GM21576 (cell line): ENCODE measurements at regions not wholly inside any gene's neighbourhood (a gene's known extent, or its start where the extent isn't known, plus 50 kb on each side); places are given as distances from the start of the nearest gene placed in this dataset.
"Not testable (repeated sequence)": the region's sequence is repeated elsewhere in the genome, so short reads cannot be mapped to it uniquely, and the experiment has no call there.

Source experiments
- ATAC-seq: cut with Tn5 transposase; IDR thresholded peaks from one replicate; pipeline ENCODE4 v1.9.1; 2021; ENCODE audit warnings: mild to moderate bottlenecking, moderate library complexity; ENCODE audit not compliant: unreplicated experiment

DNA sequence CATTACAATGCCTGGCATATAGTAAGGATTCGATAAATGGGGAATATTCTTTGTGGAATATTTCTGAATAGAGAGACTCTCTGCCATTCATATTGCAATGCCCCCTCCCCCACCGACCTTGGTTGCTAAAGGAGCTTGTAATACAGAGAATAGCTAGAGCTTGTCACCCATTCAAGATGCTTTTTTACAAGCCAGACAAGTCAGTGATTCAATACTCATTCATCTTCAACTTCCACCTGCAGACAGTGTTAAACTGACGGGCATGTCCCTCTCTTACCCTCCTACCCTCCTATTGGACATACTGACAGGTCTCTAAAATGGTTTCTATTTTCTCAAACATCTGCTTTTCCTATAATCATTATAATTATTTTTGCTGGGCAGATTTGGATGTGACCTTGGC lies 257.4 kb downstream of the KCNJ2 start:
- no peak for ATAC-seq

- ATAC-seq, result no peak
Measured at GRCh38 chr17:70434536-70435490, 265.5 kb downstream of the KCNJ2 start.

DNA sequence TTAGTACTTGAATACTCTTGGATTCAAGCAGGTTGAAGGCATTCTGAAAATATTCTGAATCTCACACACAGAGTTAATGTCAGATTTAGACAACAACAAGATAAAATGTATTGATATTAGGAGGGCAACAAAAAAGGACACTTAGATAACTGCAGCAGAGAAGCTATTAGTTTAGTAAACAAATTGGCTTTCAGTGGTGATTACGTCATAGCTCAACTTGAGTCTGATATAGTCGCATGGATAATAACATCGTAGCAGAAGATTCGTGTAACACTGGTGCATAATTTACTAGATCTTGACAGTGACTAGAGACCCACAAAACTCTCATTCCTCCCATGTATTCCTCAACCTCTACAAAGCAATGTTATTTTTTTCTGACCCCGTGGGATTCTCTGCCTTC lies 268.3 kb downstream of the KCNJ2 start:
- no peak for ATAC-seq

DNA sequence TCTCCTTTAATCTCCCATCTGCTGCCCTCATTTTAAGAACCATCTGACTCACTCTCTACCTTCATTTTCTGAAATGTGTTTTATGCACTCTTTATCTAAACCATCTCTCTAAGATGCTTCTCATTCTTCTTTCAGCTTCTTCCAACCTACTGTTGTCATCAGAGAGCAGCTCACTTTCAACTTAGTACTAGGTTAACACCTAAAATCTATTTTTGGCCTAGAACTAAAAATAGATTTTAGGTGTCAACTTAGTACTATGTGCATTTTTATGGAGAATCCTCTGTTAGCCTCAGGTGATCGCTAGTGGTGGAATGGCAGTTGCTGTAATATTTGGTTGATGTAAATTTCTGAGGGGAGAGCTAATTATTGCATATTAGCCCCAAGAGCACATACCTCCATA lies 277.1 kb downstream of the KCNJ2 start:
- no peak for ATAC-seq

DNA sequence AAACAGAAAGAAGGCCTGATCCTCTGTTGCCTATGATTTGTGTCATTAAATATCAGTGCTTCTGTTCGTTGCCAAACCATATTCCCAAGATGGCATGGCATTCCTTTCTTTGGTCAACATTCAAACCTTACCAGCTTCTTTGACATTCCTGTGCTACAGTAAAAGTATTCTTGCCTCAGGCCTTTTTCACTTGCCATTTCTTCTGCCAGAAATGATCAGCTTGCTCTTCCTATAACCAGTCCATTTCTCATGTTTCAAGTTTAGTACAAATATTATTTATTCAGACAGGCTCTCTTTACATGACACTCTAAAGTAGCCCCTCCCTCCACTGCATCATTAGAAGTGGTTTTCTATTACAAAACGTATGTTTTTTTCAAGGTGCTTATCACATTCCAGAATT lies 278.3 kb downstream of the KCNJ2 start:
- no peak for ATAC-seq

DNA sequence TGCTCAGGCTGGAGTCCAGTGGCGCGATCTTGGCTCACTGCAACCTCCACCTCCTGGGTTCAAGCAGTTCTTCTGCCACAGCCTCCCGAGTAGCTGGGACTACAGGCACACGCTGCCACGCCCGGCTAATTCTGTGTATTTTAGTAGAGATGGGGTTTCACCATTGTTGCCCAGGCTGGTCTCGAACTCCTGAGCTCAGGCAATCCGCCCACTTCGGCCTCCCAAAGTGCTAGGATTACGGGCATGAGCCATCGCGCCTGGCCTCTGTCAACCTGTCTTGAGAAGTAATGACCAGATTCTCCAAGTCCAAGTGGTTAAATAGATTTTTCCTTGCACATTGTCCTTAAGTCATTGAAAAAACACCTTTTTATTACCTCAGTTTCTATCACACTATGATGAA lies 283.7 kb downstream of the KCNJ2 start:
- not testable (repeated sequence) for ATAC-seq

DNA sequence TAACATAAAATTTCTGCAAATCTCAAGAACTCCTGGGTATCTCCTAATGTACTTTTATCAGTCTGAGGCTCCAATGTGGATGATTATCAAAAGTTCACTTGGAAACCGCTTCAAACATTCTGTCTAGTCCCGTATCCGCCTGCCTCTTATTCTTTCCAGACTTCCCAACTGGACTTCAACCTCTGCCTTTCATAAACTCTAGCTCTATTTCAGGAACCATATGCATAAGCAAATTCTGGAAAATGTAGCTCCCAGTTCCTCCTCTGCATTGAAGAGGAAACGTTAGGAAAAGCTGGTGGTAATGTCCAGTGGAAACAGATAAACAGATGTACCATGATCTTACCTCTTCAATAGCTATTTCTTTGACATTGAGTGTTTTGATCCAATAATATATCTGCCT lies 285.0 kb downstream of the KCNJ2 start:
- ATAC-seq, result no peak

- ATAC-seq, result no peak
Measured at GRCh38 chr17:70454908-70455307, 285.6 kb downstream of the KCNJ2 start.

- no peak for ATAC-seq
Measured at GRCh38 chr17:70464995-70465394, 295.7 kb downstream of the KCNJ2 start.

DNA sequence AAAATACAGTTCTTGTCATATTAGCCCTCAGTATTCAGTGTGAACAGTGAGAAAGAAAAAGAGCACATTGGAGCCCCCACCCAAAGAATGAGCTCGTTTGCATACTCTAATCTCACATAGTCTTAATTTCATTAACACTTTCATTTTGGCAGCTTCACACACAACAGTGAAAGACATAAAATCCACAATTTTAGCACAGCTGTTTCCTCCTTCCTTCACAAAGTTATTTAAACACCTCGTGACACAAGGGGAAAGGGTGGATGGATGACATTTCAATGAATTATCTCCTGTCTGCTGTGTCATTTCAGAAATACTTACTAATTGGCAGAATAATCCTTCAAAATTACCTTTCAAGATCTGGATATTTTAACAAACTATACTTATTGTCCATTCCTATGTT lies 299.3 kb downstream of the KCNJ2 start:
- ATAC-seq, result no peak

DNA sequence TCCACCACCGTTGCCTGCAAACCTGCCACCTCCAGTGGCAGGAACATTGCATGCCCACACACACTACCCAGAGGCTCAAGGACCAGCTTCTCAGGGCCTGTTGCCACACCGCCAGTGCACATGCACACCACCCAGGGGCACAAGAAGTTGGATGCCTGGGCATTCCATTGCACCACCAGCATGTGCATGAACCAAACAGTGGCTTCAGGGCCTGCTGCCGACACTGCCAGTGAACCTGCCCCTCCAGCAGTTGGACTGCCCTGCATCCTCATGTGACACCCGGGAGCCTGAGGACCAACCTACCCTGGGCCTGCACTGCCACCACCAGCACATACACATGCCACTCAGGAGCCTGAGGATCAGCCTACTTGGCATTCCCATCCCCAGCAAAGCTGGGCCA lies 303.7 kb downstream of the KCNJ2 start:
- ATAC-seq, result no peak

- ATAC-seq, result no peak
Measured at GRCh38 chr17:70476368-70476767, 307.0 kb downstream of the KCNJ2 start.

DNA sequence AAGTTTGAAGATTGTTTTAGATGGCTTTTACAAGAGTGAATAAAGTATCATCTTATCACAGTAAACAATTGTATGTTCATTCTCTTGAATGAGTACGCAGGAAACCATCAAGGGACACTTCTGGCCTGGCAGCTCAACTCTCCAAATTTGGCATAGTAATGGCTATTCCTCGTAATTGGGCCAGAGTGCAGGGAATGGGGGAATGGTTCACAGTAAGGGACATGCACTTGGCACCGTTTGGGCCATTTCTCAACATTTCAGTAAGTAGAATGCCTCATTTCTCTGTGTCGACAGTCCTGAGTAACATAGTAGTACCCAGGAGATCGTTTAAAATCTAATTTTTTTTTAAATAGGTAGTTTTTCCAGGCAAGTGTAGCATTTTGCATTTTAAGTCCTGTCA lies 309.6 kb downstream of the KCNJ2 start:
- ATAC-seq, result no peak

DNA sequence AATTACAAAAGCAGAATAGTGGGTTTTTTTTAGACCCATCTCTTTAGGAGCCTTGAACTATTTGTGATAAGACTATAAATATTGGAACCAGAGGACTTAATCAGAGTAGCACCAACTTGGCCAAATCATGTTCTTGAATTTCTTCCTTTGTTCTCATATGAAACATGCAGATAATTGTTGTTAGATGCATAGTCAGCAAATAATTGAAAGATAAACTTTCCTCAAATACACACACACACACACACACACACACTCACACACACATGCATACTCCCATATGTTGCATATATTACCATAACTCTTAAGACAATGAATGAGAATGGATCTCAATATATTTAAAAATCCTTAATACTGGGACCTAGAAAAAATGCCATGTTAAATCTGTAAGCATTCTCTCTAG lies 310.4 kb downstream of the KCNJ2 start:
- no peak for ATAC-seq

DNA sequence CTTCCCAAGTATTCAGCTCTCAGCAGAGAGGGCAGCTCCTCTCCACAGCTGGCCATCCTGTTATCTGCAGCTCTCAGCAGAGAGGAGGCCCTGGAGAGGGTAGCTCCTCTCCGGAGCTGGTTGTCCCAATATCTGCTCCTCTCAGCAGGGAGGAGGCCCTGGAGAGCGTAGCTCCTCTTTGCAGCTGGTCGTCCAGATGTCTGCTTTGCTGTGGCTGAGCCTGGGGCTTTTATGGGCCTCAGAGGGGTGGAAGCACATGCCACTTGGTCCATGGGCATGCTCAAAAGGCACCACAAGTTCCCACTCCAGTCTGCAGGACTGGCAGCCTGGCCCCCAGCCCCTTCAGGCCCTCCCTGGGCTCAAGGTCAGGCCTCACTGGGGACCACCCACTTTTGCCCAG lies 314.3 kb downstream of the KCNJ2 start:
- no peak for ATAC-seq

- no peak for ATAC-seq
Measured at GRCh38 chr17:70484050-70484449, 314.7 kb downstream of the KCNJ2 start.

DNA sequence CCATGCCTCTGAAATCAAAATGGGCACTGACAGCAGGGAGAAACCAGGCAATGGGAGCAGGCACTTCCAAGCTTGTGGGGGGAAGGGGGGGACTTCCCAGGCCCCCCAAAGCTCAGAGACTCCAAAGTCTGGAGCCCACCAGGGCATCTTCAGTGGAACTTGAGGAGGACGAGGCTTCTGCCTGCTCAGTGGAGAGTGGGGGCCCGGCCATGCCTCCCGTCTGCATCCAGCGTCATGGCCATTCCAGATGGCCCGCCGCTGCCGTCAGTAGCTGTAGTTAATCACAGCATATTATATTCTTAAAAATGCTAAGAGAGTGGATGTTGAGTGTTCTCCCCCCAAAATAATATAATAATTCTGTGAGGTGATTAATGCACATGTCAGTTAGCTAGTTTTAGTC lies 315.2 kb downstream of the KCNJ2 start:
- ATAC-seq, result no peak

DNA sequence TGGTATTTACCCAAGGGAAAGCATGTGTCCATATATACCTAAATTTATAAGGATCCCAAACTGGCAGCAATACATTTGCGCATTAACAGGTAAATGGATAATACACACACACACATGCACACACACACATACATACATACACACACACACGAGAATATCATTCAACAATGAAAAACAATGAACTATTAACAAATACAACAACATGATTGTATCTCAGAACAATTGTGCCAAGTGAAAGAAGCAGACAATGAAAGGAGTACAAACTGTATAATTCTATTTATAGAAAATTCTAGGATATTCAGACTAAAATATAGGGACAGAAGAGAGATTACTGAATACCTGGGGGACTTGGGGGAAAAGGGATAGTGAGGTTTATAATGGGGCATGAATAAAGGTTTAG lies 323.0 kb downstream of the KCNJ2 start:
- ATAC-seq, result no peak

DNA sequence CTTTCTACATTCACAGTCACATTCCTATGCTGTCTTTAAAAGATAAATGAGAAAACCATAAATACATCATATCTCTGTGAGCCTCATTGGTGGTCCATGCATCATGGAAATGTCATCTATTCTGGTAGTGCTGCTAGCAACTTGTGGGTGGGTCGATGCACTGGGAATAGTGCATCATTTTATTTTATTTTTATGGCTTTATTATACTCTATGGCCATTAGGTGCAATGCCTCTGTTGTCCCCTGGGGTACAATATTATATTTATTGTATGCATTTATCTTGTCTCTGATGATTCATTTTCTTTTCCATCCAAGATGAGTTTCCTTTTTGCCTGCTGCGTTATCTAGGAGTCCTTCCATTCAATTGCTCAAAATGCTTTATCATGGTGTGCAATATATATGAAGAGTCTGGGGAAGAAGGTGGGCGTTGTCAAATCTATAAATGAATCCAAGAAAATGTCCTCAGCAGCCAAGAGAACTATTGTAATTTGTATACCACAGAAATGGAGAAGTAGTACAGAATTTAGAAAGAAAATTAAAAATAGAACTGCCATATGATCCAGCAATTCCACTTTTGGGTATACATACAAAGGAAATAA lies 324.0 kb downstream of the KCNJ2 start:
- ATAC-seq, result no peak

DNA sequence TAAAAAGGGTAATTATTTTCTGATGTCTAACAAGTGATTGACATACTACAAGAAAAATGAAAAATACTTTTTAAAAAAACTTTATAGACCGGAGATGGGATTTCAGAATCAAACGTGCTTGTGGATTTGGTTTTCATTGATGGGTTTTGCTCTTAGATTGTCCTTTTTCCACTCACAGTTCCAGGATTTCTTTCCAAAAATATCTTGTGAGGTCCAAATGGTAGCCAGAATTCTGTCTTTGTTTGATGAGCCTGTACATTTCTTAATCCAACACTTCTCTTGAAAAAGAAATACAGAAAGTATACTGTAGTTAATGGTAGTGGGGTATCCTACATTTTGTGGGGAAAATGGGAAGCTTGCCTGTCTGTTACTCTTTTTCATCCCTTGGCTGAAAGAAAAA lies 329.3 kb downstream of the KCNJ2 start:
- no peak for ATAC-seq

DNA sequence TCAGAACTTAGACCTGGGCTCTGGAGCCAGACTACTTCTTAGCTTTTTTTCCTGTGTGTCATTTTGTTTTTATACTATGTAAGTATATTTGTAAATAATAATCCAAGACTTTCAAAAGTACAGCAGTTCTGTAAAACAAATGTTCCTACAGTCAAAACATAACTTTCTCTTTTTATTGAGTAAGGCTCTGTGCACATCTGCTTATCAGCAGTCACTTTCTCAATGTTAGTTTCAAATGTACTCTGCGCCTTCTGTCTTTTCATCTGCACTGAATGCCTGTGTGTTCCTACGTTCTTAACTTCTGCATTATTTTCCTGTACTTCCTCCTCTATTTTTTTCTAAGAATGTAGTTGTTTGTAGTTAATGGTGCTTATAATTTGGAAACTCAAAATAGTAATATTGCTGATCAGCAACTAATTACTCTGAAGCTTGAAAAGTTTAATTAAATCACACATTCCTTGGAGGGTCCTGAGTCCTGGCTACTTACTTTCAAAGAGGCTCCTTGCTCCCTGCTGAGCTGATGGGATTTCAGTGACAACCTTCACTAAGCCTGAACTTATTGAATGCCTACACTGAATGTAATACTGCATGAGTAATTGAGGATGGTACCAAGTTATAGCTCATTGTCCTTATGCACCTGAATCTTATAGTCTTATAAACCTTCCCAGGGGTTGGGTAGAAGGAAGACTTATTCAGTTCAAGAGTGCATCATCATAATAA lies 329.9 kb downstream of the KCNJ2 start:
- ATAC-seq, result no peak

GRCh38 chr17:70503449-70503848 lies 334.1 kb downstream of the KCNJ2 start:
- no peak for ATAC-seq
